Adrenal gland (tissue), 5 donors: ENCODE measurements at regions not wholly inside any gene's neighbourhood (a gene's known extent, or its start where the extent isn't known, plus 50 kb on each side); places are given as distances from the start of the nearest gene placed in this dataset.

Source experiments
- CTCF ChIP-seq, 6 experiments: fragments of 450-650 bp in 4 of 6; fragments of 200-600 bp in 2 of 6; sonication (generic) in 1 of 6; IDR thresholded peaks; 1 replicate in 5 of 6; 2 replicates in 1 of 6; pipeline versions ENCODE4 v1.5.1 to v1.8.0; 2016 to 2021; ENCODE audit warnings: antibody characterized with exemption in 6 of 6, mild to moderate bottlenecking in 2 of 6, moderate library complexity in 1 of 6
- POLR2A ChIP-seq, 2 donors: fragments of 450-650 bp; IDR thresholded peaks; one replicate each; pipeline ENCODE4 v1.6.1; 2017; ENCODE audit warnings: antibody characterized with exemption in 2 of 2, mild to moderate bottlenecking in 2 of 2, moderate library complexity in 1 of 2
- donor health status: DM: no; HTN: no; CAD: no.

- TF ChIP-seq CTCF (IDR thresholded peaks at IDR 0.05), result no peak
- no peak for TF ChIP-seq POLR2A (IDR thresholded peaks at IDR 0.05)
These were observed 54.6 kb upstream of the PITRM1 start for GRCh38 chr10:3226960-3227744.
